GM18520 (cell line): ENCODE measurements at regions not wholly inside any gene's neighbourhood (a gene's known extent, or its start where the extent isn't known, plus 50 kb on each side); places are given as distances from the start of the nearest gene placed in this dataset.
"Not testable (repeated sequence)": the region's sequence is repeated elsewhere in the genome, so short reads cannot be mapped to it uniquely, and the experiment has no call there.

Experiments used
- ATAC-seq: cut with Tn5 transposase; IDR thresholded peaks from one replicate; pipeline ENCODE4 v1.9.1; 2021; ENCODE audit not compliant: unreplicated experiment

DNA sequence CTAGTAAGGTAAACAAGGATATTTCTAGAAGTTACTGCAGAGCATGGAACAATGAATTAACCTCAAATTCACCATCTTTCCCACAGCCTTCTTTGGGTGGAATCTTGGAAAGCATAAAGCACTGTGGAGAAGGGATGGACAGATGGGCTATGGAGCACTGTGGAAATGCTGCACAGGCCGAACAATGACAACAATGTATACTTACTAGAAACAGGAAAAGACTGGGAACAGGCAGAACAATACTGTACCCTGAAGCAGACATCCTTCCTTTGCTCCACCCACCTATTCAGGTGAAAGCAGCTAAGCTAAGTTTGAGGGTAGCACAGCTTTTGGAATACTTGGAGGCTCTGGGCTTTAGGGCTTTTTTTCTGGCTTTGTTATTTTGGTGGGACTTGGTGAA, 250.6 kb upstream of the KLF8 start:
- ATAC-seq: no peak

DNA sequence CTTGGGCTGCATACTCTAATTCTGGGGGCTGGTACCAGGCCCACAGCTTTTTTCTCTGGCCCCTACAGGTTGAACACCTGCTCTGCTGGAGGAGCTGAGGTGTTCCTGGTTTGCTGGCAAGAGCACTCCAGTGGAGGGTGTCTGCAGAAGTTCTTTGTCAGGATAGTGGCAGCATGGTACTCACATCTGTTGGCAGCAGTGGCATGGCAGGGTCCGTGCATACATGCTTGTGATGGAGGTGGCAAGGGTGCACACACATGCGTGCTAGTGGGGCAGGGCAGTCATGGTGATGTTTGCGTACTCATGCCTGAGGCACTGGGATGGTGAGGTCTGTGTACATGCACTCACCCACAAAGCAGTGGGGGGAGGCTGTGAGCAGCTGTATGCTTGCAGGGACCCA, 235.5 kb upstream of the KLF8 start:
- no peak for ATAC-seq

DNA sequence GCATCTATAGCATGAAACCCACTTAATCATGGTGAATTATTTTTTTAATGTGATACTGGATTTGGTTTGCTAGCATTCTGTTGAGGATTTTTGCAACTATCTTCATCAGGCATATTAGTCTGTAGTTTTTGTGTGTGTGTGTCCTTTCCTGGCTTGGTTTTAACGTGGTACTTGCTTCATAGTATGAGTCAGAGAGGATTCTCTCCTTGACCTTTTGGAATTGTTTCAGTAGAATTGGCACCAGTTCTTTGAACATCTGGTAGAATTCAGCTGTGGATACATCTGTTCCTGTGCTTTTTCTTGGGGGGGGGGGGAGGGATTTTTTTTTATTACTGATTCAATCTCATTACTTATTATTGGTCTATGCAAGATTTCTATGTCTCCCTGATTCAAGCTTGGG, 232.0 kb upstream of the KLF8 start:
- ATAC-seq: no peak

DNA sequence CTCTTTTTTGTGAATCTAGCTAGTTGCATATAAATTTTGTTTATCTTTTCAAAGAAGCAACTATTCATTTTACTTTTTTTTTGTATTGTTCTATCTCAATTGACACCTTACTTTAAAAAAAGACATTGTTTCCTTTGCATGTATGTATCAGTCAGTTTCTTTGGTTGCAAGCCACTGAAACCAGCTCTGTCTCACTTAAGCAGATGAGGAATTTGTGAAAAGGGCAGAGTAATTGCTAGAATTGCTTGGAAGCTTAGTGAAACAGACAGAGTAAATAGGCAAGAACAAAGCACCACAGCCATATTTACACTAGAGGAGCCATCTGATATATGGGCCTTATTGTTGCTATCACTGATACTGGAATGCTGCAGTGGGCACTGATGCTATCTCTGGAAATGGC, 231.4 kb upstream of the KLF8 start:
- no peak for ATAC-seq

DNA sequence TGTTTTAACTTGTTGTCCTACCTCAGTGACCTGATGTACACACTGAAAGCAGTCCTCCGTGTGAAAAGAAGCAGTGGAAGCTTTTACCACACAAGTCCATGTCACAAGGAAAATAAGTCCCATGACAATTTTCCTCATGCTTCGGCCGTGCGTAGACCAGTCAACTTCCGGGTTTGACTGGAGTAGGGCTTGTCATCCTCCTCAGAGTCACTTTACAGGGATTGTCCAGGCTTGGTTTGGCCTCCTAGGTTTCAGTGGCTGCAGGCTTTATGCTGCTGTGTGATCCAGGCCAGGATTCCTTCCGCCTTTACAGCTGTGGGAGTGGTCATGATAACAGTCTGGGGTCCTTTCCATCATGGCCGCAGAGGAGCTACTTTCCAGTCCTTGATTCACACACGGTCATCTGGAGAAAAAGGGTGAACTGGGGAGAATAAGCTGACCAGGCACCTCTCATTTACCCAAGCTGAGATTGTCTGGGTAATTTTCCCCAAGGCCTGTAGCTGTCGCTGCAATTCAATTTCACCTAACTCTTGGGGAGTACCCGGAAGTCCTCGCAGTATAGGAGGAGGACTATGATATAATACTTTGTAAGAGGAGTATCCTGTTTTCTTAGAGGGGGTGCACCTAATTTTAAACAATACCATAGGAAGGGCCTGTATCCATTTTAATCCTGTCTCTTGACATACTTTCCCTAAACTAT, 206.1 kb upstream of the KLF8 start:
- no peak for ATAC-seq

DNA sequence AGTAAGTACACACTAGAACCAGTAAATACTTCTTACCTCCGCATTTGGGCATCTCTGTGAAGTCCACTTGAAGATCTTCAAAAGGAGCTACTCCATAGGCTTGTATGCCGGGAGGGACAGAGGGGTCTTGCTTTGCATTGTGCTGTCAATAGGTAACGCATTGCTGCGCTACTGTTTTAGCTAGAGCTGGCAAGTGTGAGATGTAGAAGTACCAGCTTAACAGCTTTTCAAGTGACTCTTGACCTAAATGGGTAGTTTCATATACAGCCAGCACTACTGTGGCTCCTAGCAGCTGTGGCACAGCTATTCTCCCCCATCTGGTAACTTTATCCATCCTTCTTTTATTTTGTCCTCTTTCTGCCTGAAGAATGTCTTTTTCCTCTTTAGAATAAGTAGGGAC, 205.3 kb upstream of the KLF8 start:
- ATAC-seq: no peak

DNA sequence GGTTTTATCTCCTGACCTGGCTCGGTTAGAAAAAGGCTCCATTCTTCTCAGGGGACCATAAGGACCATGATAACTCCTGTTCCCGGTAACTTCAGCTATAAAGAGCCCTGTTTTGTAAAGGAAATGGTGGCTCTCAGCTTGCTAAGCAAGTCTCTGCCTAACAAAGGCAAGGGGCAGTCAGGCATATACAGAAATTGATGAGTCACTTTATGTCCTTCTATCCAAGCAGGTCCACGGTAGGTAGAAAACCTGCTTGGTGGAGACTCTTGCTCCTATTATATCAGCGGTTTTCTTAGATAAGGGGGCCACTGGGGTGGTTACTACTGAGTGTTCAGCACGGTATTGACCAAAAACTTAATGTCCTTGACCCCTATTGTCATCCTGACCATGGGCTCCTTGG, 203.0 kb upstream of the KLF8 start:
- ATAC-seq: no peak

DNA sequence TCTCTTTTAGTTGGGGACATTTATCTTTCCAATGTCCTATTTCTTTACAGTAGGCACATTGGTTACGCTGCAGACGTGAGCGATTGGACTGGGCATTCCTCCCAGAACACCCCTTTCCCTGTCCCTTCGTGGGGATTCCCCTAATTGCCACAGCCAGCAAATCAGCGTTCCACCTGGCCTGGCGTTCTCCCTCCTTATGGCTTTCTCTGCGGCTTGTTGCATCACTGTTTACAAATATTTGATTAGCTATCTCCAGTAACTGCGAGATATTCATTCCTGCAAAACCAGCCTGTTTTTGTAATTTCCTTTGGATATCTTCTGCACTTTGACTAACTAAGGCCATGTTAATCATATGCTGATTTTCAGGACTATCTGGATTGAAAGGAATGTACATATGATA, 202.5 kb upstream of the KLF8 start:
- no peak for ATAC-seq

DNA sequence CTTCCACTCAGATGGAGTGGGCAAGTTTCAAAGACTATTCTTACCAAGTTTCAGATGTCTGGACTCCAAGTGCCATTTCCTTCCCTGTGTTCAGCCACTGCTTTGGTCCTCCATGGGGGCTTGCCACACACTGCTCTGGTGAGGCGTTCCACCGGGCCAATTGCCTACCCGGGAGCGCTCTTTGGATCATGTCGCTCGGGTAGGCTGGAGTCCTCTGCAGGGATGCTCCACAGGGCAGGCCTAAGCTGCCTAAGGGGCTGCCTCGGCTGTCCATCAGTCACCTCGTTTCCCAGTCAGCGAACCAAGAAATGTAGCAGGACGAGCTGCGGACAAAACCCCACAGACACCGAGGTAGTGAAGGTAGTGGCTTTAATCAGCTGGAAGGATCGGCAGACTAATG, 200.7 kb upstream of the KLF8 start:
- ATAC-seq: no peak

DNA sequence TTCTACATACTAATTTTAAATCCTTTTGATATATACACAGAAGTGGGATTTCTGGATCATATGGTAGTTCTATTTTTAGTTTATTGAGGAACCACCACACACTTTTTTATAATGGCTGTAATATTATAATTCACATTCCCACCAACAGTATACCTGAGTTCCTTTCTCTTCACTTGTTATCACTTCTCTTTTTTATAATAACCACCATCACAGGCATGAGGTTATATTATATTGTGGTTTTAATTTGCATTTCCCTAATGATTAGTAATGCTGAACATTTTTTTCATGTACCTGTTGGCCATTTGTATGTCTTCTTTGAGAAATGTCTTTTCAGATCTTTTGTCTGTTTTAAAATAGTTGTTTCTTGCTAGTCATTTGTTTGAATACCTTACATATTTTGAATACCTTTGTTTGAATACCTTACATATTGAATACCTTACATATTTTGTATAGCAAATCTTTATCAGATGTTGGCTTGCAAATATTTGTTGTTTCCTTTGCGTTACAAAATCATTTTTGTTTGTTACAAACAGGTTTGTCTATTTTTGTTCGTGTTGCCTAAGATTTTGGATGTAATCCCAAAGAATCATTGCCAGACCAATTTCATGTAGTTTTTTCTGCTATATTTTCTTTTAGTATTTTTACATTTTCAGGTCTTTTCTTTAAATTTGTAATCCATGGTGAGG, 198.5 kb upstream of the KLF8 start:
- no peak for ATAC-seq

DNA sequence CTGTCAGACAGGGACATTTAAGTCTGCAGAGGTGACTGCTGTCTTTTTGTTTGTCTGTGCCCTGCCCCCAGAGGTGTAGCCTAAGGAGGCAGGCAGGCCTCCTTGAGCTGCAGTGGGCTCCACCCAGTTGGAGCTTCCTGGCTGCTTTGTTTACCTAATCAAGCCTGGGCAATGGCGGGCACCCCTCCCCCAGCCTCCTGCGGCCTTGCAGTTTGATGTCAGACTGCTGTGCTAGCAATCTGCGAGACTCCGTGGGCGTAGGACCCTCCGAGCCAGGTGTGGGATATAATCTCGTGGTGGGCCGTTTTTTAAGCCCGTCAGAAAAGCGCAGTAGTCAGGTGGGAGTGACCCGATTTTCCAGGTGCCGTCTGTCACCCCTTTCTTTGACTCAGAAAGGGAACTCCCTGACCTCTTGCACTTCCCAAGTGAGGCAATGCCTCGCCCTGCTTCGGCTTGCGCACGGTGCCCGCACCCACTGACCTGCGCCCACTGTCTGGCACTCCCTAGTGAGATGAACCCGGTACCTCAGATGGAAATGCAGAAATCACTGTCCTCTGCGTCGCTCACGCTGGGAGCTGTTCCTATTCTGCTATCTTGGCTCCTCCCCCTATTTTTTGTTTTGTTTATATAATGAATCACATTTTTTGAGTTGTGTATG, 179.4 kb upstream of the KLF8 start:
- ATAC-seq: not testable (repeated sequence)

DNA sequence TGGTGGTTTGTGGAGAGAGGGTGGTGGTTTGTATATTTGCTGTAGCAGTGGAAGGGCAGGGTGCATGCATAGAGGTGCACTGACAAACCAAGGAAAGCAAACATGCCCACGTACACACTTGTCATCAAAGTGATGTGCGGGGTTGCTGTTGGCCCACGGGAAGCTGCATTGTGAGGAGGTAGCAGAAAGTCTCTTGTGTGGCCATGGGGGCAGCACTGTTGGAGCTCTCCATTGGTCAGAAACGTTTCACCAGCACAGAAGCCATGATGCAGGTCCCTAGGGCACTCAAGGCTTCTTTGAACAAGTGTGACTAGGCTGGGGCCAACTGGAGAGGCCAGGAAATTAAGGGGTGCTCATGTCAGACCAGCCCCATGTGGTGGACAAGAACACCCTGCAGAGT, 174.8 kb upstream of the KLF8 start:
- no peak for ATAC-seq

DNA sequence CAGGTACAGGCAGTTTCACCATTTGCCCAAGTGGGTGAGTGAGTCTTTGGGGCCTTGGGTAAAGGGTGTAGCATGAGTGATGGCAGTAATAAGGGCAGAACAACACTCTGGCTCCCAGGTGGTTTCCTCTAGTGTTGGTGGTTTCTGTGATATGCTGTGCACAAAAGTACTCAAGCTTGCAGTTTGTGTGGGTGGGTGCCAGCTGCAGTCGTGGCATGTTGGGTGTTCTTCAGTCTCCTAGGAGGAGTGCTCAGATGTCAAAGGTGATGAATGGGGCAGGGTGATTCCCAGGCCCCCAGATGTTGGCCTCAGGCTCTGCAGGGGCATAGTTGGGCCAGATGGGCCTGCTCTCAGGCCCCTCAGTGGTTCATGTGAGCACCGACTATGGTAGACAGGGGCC, 166.1 kb upstream of the KLF8 start:
- ATAC-seq: peak; percentile 89

DNA sequence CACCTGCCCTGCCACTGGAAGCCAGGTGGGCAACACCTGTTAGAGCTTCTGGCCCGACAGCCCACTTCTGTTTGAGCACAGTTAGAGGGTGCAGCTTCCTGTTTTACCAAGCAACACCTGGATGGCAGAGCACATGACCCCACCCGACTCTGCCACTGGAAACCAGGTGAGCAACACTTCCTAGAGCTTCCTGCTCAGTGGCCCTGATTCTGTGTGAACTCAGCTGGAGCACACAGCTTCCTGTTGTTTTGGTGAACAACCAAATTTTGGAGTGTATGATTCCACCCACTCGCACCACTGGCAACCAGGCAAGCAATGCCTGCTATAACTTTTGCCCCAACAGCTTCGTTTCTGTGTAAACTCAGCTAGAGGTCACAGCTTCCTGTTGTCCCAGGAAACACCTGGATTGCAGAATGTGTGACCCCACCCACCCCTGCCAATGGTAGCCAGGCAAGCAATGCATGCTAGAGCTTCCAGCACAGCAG, 163.8 kb upstream of the KLF8 start:
- ATAC-seq: no peak

DNA sequence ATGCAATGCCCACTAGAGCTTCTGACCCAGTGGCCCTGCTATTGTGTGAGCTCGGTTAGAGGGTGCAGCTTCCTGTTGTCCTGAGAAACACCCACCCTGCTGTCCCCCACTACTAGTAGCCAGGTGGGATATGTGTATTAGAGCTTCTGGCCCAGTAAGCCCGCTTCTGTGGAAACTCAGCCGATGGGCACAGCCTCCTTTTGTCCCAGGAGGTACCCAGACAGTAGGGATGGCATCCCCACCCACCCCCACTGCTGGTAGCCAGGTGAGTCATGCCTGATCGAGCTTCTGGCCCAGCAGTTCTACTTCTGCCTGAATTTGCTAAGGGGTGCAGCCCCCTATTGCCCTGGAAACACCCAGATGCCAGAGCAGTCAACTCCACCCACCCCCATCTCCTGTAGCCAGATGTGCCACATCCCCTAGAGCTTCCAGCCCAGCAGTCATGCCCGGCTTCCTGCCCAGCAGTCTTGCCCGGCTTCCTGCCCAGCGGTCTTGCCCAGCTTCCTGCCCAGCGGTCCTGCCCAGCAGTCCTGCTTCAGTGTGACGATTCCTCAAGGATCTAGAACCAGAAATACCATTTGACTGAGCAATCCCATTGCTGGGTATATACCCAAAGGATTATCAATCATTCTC, 162.7 kb upstream of the KLF8 start:
- ATAC-seq: no peak

DNA sequence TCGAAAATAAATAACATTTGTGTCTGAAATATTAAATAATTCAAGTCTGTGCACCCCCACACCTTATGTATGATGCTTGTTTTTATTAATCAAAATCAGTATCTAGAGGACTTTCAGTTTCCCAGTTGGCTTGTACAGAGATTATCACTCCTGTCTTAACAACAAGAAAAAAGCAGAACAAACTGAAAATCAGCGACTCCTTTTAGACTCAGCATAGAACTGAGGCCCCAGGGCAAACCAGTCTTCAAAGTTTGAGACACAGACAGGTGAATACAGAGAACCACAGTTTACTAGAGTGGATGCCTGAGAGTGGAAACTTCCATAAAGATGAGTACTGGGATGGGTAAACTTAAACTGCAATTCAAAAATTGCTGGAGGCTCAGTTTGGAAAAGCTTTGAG, 142.8 kb upstream of the KLF8 start:
- ATAC-seq: no peak

DNA sequence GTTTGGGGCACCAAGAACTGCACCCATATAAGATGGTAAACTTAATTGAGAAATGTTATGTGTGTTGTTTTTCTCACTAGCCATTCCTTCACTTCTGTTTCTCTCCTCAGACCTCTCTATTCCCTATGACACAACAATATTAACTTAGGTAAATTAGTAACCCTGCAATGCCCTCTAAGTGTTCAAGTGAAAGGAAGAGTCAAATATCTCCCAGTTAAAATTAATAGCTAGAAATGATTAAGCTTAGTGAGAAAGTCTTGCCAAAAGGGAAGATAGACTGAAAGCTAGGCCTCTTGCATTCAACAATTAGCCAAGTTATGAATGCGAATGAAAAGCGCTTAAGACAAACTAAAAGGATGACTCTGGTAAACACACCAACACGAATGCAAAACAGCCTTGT, 132.9 kb upstream of the KLF8 start:
- ATAC-seq: no peak

DNA sequence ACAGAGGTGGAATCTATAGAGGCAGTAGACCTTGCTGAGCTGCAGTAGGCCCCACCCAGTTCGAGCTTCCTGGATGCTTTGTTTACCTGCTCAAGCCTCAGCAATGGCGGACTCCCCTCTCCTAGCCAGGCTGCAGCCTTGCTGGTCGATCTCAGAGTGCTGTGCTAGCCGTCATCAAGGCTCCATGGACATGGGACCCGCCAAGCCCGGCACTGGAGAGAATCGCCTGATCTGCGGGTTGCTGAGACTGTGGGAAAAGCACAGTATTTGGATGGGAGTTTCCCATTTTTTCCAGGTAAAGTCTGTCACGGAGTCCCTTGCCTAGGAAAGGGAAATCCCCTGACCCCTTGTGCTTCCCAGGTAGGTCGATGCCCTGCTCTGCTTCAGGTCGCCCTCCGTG, 124.8 kb upstream of the KLF8 start:
- ATAC-seq: no peak

DNA sequence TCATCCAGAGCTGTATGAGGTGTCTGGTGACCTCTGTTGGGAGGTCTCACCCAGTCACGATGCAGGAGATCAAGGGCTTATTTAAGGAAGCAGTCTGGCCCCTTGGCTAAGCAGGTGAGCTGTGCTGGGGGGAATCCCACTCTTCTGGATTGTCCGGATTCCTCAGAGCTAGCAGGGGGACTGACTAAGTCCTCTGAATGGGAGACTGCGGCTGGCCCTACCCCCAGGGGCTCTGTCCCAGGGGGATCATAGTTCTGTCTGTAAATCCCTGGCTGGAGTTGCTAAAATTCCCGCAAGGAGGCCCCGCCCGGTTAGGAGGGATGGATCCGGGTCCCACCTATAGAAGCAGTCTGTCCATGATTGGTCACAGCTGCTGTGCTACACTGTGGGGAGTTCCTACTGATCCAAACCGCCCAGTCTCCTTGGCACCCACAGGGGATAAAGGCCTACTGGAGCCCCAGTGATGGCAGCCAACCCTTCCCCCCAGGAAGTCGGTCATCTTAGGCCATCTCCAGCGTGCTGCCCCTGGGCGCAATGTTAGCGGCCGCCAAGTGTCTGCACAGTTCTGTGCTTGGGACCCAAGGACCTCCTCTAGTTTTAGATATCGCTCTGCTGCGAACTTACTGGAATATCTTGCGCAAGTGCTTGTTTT, 118.2 kb upstream of the KLF8 start:
- no peak for ATAC-seq

DNA sequence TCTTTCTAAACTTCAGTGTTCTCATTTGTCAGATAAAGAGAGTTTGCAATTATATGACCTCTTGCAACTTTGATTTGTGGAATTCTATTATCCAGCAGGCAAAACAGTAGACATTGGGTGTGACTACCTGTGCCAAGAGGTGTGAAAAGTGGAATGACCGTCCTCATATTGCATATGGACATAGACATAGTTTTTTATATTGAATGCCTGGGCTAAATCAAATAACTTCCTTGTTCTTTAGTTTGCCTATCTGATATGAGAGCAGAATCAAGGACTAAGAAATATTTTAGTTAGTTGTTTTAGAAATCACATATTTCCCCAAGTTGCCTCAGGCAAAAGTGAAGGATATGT, 117.7 kb upstream of the KLF8 start:
- no peak for ATAC-seq

DNA sequence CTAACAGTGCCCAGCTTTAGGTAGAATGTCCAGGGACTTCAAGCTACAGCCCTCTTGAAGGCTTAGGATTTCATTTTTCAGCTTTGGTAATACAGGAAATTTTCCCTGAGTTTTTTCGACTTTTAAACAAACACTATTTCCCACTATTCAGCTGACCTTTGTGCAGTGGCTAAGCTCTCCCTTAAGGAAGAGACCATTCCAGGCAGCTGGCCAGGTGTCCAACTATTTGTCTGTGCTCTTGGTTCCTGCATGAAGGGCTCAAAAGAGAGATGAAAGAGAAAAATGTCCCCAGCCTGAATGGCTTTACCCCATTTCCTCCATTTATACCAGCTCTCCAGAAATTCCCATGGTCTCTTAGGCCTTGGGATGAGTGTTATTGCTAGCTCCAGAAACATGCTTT, 111.9 kb upstream of the KLF8 start:
- ATAC-seq: no peak
